ENCODE measurements at regions not wholly inside any gene's neighbourhood (a gene's known extent, or its start where the extent isn't known, plus 50 kb on each side); places are given as distances from the start of the nearest gene placed in this dataset.

DNA sequence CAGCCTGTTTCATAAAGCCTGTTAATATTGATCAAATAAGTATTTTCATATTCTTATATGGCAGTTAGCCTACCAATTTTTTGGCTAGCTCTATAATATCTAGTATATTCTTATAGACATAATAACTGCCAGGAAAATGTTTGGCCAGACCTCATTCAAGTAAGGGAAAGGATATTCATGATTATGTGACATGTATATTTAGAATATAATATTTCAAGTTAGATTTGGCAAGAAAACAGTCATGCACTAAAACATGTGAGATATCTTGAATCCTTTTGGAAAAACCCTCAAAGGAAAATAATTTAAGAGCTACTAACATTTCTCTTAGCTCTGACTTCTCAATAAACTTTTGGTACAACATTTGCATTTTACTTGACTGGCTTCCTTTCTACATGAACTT, 694.1 kb downstream of the PLCL1 start:
- no peak for TF ChIP-seq POLR2A (IDR thresholded peaks at IDR 0.05)
- TF ChIP-seq, protein P1, sequence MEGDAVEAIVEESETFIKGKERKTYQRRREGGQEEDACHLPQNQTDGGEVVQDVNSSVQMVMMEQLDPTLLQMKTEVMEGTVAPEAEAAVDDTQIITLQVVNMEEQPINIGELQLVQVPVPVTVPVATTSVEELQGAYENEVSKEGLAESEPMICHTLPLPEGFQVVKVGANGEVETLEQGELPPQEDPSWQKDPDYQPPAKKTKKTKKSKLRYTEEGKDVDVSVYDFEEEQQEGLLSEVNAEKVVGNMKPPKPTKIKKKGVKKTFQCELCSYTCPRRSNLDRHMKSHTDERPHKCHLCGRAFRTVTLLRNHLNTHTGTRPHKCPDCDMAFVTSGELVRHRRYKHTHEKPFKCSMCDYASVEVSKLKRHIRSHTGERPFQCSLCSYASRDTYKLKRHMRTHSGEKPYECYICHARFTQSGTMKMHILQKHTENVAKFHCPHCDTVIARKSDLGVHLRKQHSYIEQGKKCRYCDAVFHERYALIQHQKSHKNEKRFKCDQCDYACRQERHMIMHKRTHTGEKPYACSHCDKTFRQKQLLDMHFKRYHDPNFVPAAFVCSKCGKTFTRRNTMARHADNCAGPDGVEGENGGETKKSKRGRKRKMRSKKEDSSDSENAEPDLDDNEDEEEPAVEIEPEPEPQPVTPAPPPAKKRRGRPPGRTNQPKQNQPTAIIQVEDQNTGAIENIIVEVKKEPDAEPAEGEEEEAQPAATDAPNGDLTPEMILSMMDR (IDR thresholded peaks at IDR 0.05) = no peak

Measured in thyroid gland (tissue), 4 donors.